GM18861 (cell line): ENCODE measurements at regions not wholly inside any gene's neighbourhood (a gene's known extent, or its start where the extent isn't known, plus 50 kb on each side); places are given as distances from the start of the nearest gene placed in this dataset.
"Not testable (repeated sequence)": the region's sequence is repeated elsewhere in the genome, so short reads cannot be mapped to it uniquely, and the experiment has no call there.

ENCODE experiments used
- ATAC-seq: cut with Tn5 transposase; IDR thresholded peaks from one replicate; pipeline ENCODE4 v1.9.1; 2021; ENCODE audit not compliant: unreplicated experiment

- not testable (repeated sequence) for ATAC-seq
Observed at GRCh38 chr6:104676679-104677078, 183.0 kb downstream of the HACE1 start.

DNA sequence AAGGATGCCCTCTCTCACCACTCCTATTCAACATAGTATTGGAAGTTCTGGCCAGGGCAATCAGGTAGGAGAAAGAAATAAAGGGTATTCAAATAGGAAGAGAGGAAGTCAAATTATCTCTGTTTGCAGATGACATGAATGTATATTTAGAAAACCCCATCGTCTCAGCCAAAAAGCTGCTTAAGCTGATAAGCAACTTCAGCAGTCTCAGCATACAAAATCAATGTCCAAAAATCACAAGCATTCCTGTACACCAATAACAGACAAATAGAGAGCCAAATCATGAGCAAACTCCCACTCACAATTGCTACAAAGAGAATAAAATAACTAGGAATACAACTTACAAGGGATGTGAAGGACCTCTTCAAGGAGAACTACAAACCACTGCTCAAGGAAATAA is 184.6 kb downstream of the HACE1 start:
- not testable (repeated sequence) for ATAC-seq

DNA sequence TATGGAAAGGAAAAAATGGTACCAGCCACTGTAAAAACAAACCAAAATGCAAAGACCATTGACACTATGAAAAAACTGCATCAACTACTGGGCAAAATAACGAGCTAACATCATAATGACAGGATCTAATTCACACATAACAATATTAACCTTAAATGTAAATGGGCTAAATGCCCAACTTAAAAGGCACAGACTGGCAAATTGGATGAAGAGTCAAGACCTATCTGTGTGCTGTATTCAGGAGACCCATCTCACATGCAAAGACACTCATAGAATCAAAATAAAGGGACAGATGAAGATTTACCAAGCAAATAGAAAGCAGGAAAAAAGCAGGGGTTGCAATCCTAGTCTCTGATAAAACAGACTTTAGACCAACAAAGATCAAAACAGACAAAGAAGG is 186.6 kb downstream of the HACE1 start:
- not testable (repeated sequence) for ATAC-seq

DNA sequence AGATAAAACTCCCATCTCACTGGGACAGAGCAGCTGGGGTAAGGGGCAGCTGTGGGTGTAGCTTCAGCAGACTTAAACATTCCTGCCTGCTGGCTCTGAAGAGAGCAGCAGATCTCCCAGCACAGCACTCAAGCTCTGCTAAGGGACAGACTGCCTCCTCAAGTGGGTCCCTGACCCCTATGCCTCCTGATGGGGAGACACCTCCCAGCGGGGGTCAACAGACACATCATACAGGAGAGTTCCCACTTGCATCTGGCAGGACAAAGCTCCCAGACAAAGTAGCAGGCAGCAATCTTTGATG is 188.2 kb downstream of the HACE1 start:
- not testable (repeated sequence) for ATAC-seq

- ATAC-seq: not testable (repeated sequence)
Observed at GRCh38 chr6:104670834-104671590, 188.7 kb downstream of the HACE1 start.

GRCh38 chr6:104669483-104669882 is 190.2 kb downstream of the HACE1 start:
- no peak for ATAC-seq

GRCh38 chr6:104656235-104656634 is 203.5 kb downstream of the HACE1 start:
- ATAC-seq: no peak

DNA sequence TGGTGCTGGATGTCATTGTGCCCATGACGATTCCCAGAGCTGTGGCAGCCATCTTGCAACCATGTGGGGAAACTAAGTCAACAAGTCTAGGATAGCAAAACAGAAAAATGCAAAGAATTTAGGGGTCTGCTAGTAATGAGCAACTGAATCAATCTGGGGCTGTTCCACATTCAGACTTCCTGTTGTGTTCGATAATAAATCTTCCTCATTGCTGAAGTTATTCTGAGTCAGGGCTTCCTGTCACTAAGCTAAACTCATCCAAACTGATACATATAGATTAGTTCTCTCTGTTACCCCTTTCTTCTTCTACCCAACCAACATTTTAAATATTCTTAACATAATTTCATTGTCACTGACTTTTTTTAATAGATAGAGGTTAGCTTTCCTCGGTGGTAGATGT is 205.9 kb downstream of the HACE1 start:
- ATAC-seq: no peak

GRCh38 chr6:104648347-104648746 is 211.4 kb downstream of the HACE1 start:
- no peak for ATAC-seq

- no peak for ATAC-seq
Observed at GRCh38 chr6:104644848-104645247, 214.9 kb downstream of the HACE1 start.

DNA sequence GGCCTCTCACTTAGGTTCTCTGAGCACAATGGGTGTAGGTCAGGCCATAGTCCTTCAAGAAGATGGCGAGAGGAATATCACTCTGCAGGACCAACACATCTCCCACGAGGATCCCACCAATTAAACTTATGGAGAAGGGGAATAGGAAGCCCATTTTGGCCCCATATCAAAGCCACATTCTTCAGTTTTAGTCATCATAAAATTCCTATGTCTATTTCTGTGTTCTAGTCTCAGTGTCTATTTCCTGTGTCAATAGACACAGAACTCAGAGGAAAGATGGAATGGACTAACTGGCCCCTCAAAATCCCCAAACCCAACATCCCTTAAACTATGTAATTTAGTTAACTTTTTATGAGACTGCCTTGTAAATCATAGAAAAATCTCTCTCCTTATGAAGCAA is 216.8 kb downstream of the HACE1 start:
- ATAC-seq: no peak

GRCh38 chr6:104640761-104641160 is 219.0 kb downstream of the HACE1 start:
- ATAC-seq: no peak

DNA sequence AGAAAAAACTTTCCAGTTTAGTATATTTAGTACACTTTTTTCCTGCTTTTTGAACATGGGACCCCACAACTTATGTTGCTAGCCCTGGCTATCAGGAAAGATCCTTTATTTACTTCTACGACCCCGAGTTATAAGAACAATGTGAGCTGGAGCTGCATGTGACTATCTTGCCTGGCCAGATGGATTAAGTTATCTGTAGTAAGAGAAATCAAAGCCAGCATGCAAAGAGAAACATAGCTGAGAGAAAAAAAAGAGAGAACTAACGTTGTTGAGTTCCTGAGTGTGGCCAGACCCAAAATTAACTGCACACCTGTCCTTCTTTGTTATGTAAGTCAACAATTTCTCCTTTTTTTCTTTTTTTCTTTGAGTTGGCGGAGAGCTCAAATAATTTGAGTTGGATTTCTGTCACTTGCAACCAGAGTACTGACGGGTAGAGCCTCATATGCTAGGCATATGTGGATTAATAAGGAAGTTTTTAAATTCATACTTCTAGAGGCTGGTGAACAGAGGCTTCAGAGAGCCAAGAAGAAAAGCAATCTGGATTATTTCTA is 219.5 kb downstream of the HACE1 start:
- ATAC-seq: no peak

- peak; percentile 78 for ATAC-seq
Observed at GRCh38 chr6:104639668-104640067, 220.1 kb downstream of the HACE1 start.

DNA sequence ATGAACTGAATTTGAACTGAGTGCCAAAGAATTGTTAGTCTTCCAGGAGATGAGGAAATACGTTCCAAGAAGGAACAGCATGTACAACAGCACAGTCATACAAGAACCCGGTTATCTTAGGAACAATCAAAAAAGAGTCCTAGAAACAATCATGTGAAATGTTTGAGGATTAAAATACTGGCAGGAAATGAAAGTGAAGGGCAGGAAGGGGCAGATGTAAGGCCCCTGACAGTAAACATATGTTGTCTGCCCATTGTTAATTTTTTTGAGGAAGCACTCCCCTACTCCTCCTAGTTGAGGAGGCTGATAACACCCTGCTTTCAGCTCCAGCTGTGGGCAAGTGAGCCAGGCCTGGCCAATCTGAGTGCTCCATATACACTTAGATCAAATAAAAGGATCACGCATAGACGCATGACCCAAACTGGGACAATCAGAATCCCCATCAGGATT is 220.9 kb downstream of the HACE1 start:
- no peak for ATAC-seq

DNA sequence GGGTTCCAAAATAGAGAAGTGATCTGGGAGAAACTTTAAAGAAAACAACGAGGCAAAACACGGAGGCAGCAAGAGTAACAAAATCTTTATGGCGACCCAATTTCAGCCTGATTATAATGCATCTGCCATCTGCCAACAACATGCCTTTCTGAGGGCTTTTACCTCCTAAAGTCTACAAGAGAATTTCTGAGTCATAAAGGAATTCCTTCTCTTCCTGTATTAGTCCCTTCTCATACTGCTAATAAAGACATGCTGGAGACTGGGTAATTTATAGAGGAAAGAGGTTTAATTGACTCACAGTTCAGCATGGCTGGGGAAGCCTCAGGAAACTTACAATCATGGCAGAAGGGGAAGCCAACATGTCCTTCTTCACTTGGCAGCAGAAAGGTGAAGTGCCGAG is 226.6 kb downstream of the HACE1 start:
- no peak for ATAC-seq

DNA sequence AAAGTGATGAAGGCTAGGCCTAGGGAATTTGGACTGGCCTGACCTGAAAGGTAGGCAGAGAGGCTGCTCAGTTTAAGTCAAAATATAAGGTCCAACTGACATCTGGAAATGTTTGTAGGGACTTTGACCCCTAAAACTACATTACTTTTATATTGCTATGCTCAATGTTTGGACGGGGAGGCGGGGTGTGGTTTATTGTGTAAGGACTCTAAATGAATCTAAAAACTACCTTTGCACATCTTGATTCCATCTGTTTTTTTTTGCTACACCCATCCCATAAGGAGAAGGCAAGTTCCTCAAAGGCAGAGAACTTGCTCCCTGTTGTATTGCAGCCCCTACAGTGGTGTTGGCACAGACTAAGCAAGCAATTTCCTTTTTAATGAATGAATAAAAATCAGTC is 227.1 kb downstream of the HACE1 start:
- no peak for ATAC-seq

- ATAC-seq: no peak
Observed at GRCh38 chr6:104630955-104631354, 228.8 kb downstream of the HACE1 start.

DNA sequence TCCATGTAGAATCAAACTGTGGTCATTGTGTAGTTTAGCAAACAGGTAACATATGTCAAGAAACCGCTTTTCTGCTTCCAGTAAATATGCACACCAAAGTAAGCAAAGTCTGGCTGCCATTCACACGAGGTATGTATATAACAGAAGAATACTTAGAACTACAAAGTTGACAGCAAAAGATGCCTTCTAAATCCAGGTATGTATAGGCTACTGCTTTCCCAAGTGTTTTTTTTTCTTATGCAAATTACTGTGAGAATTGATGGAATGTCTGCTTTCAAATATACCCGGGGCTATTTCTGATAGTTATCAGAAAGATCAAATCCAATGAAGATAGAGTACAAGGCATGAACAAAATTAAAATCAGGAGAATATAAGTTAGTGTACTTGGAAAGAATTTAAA is 229.2 kb downstream of the HACE1 start:
- ATAC-seq: no peak

GRCh38 chr6:104629826-104630225 is 229.9 kb downstream of the HACE1 start:
- no peak for ATAC-seq

- no peak for ATAC-seq
Observed at GRCh38 chr6:104625536-104625935, 234.2 kb downstream of the HACE1 start.

GRCh38 chr6:104623052-104623690 is 236.5 kb downstream of the HACE1 start:
- no peak for ATAC-seq
